ENCODE measurements at regions not wholly inside any gene's neighbourhood (a gene's known extent, or its start where the extent isn't known, plus 50 kb on each side); places are given as distances from the start of the nearest gene placed in this dataset.

DNA sequence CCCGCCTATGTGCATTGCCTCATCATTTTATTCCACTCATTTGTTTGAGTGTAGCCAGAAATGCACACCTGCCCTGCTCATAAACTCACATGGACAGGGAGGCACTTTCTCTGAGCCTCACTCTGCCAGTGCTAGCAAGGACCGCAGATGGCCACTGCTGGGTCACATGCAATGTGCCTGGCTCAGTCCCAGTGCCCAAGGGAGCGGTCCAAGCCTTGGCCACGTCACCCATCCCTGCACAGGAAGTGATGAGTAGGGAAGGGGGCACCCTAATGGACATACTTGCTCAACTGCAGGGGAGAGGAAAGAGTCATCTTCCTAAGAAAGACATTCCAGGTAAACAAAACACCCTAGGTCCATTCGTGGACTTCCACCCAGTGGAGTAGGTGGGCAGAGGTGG is 630.9 kb downstream of the IRX1 start:
- DNase-seq (ENCODE audit: low spot score): no peak

DNA sequence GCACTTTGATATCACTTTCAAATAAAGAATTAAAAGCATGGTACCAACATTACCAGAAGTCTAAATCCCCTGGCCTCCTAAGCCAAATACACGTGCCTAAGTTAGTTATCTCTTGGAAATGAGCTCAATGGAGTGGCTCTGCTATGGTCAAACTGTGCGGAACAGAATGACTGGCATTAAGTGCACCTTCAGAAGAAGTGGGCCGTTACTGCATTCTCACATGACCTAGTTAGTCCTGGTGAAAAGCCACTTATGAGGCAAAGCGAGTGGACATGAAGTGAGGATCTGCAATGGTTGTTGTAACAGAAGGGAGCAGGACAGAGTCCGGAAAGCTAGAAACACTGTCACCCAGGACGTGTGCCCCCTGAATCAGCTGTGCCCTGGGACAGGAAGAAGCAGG is 633.1 kb downstream of the IRX1 start:
- no peak for DNase-seq (ENCODE audit: low spot score)

DNA sequence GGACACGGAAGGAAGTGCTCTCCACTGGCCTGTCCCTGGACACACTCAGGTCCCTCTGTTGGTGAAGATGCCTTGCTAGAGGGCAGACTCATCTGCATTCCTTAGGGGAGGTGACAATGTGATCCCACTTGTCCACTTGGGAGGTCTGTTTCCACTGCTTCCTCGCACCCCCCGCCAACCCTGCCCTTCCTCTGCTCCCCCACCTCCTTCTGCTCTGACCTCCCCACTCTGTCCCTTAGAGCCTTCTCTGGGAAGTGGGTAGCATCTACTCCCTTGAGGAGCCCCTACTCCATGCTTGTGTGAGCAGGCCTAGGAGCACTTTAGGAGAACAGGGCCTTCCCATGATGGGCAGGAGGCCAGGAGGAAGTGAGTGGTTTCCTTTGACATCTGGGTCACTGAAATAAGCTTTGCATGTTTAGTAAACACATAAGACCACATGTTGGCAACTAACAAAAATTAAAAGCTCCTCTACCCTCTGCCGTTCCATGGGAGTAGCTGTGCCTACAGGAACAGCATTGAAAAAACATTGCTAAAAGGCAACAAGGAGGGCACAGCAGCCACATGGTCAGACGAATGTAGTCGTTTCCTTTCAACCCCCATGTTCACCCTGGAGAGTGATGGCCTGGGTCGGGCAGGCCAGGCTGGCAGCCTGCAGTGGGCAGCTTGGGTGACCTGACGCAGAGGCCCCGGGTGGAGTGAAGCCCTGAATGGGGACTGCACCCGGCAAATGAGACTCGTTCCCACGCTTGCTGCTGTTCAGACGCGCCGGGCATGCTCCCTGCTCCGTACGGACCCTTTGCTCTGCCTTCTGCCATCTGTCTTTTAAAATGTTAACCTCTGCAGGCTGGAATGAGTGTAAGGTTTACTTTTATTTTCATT is 634.0 kb downstream of the IRX1 start:
- no peak for DNase-seq (ENCODE audit: low spot score)

DNA sequence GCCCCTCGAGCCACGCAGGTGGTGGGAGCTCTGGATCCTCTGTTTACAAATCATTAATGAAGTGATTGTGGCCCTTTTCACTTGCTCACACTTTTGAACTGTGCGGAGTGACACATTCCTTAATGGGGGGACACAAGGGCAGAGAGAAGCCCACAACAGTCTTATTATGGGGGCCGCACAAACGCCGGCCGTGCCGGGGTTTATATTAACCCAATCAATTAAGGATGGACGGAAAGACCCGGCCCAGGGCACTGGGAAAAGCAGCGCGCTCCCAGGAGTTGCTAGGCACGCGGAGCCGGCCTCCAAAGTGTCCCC is 634.8 kb downstream of the IRX1 start:
- no peak for DNase-seq (ENCODE audit: low spot score)

DNA sequence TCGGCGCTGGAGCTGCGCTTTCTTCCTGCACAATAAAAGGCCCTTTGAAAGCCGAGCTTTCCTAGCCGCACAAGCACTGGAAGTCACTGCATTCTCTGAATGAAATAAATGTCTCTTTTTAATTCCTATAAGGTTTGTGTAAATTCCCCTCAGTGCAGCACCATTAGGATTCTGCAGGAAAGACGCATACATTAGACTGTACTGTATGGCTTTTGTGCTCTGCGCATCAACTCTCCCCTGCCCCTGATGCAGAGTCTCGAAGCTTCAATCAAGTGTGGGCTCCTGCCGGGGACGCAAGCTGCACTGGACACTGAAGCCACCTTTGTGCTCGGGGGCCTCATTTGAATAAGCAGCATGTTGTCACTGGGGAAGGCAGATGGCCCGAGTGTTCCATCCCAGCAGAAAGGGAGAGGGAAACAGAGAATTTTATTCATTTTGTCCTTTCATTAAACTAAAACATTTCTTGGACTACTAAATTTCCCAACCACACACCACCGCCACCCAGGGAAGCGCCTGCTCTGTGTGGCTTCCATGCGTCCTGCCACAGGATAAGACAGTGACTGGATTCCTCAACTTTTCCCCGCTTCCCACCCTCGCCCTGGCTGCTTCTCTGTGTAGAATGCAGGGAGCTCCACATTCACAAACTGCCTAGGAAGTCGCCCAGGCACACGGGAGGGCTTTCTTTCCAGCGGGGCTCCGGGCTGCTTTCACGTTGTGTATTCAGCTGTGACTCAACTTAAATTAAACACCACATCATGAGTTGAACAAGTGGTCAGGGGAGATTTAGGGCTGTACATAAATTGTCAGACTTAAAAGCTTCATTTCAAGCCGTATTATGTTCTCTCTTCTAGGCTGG is 635.4 kb downstream of the IRX1 start:
- no peak for DNase-seq (ENCODE audit: low spot score)

DNA sequence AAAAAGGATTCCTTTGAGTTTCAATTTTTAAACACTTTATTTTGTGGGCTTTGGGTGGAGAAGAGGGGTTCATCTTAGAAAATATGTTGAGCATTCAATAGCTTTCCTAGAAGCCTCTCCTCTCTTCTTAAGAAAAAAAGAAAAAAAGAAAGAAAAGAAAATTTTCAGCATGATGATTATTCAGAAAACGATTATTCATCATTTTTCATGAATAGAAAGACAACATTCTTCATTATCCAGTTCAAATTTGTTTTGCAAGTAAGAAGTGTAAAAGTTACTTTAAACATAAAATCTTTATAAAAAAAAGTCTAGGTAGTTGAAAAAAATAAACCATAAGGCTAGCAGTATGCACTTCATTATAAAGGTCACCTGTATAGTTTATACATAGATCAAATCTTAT is 636.5 kb downstream of the IRX1 start:
- no peak for DNase-seq (ENCODE audit: low spot score)

DNA sequence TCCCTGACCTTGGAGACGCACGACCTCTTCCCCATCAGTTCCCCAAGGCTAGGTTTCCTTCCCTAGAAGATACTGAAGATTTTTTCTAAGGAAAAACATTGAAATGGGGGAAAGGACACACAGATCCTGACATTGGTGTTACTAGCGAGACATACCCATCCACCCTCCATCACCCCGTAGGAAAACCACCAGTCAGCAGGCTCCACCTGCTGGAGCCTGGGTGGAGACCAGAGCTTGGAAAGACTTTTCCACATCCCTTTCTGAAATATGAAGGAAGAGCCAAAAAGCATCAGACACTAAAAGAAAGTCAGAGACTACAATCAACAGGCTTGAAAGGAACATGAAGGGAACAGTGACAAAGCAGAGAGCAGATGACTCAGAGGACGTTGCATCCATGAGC is 638.0 kb downstream of the IRX1 start:
- DNase-seq (ENCODE audit: low spot score): no peak

DNA sequence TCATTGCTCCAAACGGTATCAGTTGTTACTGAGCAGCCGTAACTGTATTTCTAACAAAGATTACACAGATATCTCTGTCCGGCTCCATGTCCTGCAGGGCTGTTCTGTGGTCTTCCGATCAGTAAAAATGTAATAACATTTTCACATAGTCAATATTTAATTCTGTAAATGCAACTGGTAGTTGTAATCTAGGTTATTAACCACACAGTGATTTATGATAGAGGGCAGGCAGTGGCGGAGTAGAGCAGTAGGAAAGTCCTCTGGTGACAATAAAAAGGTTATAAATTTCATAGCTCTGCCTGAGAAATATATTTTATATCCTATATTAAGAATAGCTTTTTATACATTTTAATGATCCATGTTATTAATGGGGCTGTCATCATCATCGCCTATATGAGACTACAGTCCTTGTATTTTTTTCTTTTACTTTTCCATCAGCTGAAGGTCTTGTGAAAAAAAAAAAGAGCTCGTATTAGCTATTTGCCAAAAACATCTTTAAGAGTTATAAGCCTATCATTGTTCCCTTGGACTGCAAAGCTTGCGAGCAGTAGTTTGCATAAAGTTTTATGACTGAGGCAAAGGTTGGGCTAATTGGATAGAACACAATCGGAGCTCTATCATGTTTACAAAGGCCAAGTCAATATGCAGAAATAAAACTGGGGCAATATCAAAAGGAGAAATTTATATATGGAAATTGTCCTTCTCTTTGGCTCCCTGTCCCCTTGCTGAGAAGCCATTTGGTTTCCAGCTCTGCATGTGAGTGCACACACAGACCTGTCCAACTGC is 648.0 kb downstream of the IRX1 start:
- no peak for DNase-seq (ENCODE audit: low spot score)

DNA sequence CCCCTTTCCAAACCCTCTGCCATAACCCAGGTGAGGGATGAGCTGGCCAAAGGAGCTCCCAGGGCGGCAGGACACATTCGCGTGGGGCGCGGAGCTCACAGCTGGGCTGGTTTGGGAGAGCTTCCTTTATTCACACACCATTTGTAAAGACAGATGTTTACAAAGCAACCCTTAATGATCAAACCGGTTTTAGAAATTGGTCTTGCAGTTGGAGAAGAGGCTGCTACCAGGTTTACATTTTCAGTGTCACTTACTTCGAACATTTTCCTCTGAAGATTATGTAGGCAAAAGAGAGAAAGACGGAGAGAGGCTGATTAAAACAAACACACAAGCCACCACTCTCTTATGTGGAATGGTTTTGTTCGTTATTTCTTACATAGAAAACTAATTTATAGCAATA is 648.7 kb downstream of the IRX1 start:
- DNase-seq (ENCODE audit: low spot score): no peak

DNA sequence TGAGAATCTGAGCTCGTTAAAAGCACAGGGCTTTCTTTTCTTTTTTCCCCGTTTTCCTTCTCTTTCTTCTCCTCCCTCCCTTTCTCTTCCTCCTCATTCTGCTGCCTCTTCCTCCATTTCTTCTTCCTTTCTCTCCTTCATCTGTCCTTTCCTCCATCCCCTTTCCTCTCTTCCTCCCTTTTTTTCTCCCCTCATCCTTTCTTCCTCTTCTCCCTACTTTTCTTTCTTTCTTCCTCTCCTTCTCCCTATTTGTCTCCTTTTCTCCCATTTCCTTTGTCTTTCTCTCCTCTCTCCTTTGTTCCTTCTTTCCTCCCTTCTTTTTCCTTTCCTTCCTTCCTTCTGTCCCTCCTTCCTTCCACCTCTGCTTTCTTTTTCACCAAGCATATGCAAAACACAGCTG is 649.4 kb downstream of the IRX1 start:
- no peak for DNase-seq (ENCODE audit: low spot score)

DNA sequence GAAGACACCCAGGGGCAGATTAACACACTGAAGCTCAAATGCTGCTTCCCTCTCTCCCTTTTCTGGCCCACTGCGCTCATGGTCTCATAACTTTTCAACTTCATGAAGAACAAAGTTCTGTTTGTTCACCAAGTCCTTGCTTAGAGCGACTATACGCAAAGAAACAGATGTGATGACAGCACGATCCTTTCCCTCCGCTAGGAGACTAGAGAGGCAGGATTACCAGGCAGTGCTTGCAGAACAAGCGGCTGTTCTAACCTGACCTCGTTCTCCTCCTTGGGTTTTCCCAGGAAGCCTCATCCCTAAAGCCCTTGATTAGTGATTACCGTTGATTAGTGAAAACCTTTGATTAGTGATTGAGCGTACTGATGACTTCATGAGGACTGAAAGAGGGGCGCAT is 649.9 kb downstream of the IRX1 start:
- no peak for DNase-seq (ENCODE audit: low spot score)

DNA sequence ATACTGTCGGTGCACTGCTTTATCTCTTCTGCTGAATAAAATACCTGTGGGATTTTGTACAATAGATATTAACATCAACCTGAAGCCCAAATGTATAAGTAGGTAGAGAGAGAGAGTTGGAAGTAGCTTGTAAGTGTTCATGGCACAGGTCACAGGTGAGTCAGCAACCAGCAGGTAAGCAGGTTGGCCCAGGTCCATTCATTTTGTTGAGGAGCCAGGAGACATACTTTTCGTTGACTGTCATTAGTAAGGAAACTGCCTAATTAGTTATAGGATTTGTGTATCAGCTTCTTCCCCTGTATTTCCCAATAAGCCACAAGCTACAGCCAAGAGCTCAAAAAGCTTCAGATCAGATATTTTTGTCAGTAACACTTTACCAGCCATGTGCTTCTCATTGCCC is 650.8 kb downstream of the IRX1 start:
- DNase-seq (ENCODE audit: low spot score): no peak

DNA sequence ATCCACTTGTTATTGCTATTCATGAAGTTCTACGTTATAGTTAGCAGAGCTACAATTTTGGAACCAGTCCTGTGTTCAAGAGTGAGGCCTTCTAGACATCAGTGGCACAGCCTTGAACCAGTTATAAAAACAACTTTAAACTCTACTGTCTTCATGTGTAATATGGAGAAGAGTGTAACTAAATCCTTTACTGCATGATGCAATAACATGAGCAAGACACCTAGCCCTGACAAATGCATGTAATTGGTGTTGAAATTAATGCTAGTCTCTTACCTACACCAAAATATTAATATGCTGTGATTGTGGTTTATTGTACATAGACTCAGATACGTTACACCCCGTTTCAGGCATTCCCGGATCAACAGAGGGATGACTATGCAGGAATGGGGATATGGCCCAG is 654.6 kb downstream of the IRX1 start:
- no peak for DNase-seq (ENCODE audit: low spot score)

DNA sequence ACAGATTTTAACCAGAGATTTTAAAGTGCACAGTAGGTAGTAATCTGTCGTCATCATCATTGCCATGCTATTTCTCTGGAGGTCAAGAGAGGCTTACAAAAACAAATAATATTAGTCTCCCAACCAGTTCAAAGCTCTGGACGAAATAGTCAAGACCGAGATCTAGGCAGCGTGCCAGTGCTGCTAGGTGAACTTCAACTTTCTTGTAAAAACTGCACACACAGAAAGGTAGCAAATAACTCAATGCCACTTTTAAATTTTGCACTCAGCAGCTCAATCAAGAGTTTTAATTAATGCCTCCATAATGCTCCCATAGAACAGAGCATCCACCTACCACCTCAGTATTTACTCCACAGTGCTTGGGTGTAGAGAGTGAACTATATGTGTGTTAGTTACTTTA is 656.8 kb downstream of the IRX1 start:
- DNase-seq (ENCODE audit: low spot score): no peak

DNA sequence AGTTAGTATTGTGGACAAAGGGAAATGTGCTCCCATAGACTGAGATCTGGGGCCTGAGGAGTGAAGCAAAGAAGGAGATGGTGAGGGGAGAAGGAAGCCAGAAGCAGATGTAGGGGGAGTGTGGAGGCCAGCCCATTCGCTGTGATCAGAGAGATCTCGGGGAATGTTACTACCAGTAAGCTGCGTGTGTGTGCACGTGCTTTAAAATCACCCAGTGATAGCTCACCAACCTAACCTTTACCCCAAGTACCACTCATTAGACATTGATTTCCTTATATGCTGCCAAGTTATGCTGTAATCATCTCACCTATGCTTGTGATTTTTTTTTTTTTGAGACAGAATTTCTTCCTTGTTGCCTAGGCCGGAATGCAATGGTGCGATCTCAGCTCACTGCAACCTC is 659.1 kb downstream of the IRX1 start:
- no peak for DNase-seq (ENCODE audit: low spot score)

DNA sequence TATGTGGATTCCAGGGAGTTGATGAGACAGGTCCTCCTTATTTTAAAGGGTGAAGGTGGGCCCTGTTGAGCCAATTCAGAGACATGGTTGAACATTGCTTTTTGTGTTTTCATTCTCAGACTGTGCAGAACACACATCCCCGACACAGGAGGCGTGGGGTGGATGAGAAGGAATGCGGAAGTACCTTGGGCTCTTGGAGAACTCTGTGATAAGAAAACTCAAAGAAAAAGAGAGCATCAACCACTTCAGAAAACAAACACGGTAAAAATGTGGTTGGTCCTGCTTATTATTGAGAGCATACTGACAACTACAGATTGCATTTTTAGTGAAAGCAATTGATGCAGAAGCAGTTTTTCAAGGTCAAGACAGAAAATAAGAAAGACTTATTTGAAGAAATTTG is 659.8 kb downstream of the IRX1 start:
- DNase-seq (ENCODE audit: low spot score): no peak

DNA sequence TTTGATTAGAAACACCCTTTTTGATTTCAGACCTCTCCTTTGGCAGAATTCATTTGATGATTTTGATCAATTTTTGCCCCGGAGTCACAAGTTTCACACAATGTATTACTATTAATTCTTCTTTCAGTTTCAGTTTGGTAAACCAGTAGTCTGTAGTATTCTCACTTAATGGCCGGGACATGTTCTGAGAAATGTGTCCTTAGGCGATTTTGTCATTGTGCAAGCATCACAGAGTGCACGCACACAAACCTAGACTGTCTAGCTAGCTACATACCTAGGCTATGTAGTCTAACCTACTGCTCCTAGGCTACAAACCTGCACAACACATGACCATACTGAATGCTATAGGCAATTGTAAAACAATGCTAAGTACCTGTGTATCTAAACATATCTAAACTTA is 662.5 kb downstream of the IRX1 start:
- DNase-seq (ENCODE audit: low spot score): no peak

DNA sequence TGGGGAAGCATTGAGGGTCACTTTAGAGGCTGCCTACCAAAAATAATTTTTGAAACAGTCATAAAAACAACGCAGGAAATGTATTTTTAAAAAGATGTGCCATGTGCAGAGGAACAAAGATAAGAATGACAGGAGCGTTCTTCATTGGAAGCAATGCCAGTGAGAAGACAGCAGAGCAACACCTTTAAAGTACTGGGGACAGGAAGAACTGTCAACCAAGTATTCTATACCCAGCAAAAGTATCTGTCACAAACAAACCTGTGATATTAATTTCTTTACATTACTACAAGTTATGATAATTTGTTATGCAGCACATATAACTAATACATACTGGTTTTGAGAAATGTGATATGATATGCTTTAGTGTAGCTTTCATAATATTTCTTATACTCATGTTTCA is 675.6 kb downstream of the IRX1 start:
- DNase-seq (ENCODE audit: low spot score): no peak

DNA sequence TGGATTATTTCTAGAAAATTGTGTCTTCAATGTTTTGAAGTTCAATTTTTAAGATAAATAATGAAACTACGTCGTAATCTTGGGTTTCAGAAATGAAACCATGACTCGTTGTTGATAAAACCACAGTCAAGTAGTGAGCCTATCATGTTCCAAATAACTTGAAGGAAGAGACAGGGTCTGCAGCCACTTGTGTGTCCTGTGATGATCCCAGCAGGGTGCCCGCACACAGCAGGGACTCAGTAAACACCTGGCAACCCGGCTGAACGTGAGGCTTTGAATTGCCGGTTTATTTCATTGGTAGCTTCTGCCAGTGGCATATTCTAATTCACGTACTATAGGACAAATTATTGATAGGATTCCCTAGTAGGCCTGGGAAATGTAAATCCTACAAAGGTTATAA is 679.6 kb downstream of the IRX1 start:
- no peak for DNase-seq (ENCODE audit: low spot score)

DNA sequence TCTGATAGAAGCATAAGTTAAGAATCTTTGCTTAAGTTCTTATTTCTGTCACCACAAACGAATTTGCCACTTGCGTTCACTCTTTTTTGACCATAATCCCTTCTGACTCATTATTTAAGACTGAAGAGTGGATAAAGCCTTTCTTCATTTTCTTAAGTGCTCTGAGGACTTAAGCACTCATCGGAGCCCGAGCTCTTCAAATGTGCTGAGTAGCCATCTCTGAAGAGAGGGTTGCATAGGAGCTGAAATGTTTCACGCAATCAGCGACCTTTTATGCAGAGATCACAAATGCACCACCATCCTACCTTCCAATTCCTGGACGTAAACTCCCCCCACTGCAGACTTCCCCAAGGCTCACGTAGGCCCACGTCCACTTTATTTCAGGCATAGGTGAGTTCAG is 699.2 kb downstream of the IRX1 start:
- no peak for DNase-seq (ENCODE audit: low spot score)

DNA sequence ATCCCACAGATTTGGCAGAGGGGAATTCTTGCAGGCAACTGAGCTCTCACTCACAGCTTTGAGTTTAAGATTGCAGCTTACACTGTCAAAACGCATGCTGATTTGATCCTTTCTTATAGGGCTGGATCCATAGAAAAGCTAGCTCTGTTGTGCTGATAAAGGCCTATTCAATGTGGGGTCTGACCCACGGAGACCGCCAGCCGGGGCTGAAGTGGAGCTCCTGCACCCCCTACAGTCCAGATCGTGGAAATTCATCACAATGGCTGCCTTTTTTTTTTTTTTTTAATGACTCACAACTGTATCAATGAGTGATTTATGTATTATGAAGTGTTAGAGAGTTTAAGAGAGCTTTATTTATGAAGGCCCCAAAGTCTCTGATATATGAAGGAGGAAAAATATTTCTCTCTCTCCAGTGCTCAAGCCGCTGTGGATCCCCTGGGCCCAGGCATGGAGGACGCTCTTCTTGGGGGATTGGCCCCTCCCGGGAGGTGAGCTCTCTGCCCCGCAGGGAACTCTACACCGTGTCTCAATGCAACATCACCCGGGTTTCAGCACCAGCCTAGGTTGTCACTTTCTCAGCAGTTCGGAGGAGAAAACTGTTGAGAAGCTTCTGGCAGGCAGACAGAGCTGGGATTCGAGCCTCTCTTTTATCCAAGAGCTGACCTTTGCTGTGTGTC is 700.2 kb downstream of the IRX1 start:
- DNase-seq (ENCODE audit: low spot score): no peak

DNA sequence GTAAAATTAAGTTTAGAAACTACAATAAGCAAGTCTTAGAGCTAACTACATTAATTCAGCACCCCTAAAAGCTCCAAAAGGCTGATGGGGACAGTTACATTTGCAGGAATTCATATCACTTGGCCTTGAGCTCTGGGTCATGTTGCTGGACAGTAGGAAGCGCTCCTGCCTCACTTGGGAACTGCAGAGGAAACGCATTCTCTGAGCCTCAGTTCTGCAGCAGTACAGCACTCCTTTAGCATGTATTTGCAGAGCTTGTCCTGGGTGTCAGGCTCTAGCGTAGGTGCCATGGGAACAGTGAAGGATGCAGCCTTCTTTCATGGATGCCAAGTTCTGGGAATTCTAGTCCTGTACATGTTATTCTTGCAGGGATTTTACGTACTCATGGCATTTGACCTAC is 710.4 kb downstream of the IRX1 start:
- no peak for DNase-seq (ENCODE audit: low spot score)

Measured in A172 (cell line).